HepG2 (cell line): ENCODE measurements at regions not wholly inside any gene's neighbourhood (a gene's known extent, or its start where the extent isn't known, plus 50 kb on each side); places are given as distances from the start of the nearest gene placed in this dataset.

Experiments used
- ATAC-seq: fragments of 200-7000 bp; cut with Tn5 transposase; 3 replicates; pipeline ENCODE4 v1.9.1; 2020; ENCODE audit warnings: mild to moderate bottlenecking, moderate library complexity
- BruUV-seq: library from RNA; stranded (reverse); fragments of 400-500 nt; replicated peaks from 2 replicates; lab custom pipeline; 2021; lab: Mats Ljungman, UMichigan
- CTCF ChIA-PET: fragments of 300-600 bp; formaldehyde crosslinking; extraction: SDS; loops from one replicate; lab custom pipeline; 2021; ENCODE audit warnings: low total read pairs, inconsistent platforms, low intra/inter-chr PET ratio; lab: Yijun Ruan, JAX
- POLR2A ChIA-PET: fragments of 350-600 bp; sonication (Branson Sonifier 250); formaldehyde crosslinking; loops from one replicate; lab custom pipeline; 2020; ENCODE audit warnings: antibody characterized with exemption, inconsistent platforms; lab: Yijun Ruan, JAX
- DNase-seq: peaks from one replicate; pipeline ENCODE4 v3.0.0-alpha.2; 2015; ENCODE audit warnings: low spot score
- FAIRE-seq: peaks from 3 replicates; lab custom pipeline; 2011; peaks lifted over from hg19 to GRCh38; lab: Jason Lieb, UNC
- H2AFZ ChIP-seq: one replicate; pipeline ENCODE4 v1.6.1; 2011; ENCODE audit warnings: low read length, inconsistent platforms
- H3K27ac ChIP-seq: fragments of 300-600 bp; 3 replicates; pipeline ENCODE4 v1.8.0; 2011; ENCODE audit warnings: mixed run types, mild to moderate bottlenecking, mixed read lengths, low read length, inconsistent platforms; ENCODE audit not compliant: insufficient read depth; ENCODE audit errors: extremely low read length
- H3K27me3 ChIP-seq, 2 experiments: fragments of 200-600 bp in 1 of 2; 2 replicates in 1 of 2; 3 replicates in 1 of 2; pipeline versions ENCODE4 v1.6.0 to v1.8.0; 2011; ENCODE audit warnings: low read length in 2 of 2, mild to moderate bottlenecking in 2 of 2, moderate library complexity in 2 of 2, inconsistent platforms in 1 of 2; ENCODE audit not compliant: insufficient read depth in 2 of 2, control insufficient read depth in 1 of 2
- H3K36me3 ChIP-seq, 2 experiments: fragments of 200-600 bp in 1 of 2; replicated peaks in 1 of 2; 2 replicates in 1 of 2; 3 replicates in 1 of 2; pipeline versions ENCODE4 v1.5.1 to v1.8.0; 2011; ENCODE audit warnings: low read length in 2 of 2, inconsistent platforms in 1 of 2; ENCODE audit not compliant: insufficient read depth in 2 of 2, control insufficient read depth in 1 of 2
- H3K4me1 ChIP-seq: 2 replicates; pipeline ENCODE4 v1.5.1; 2012; ENCODE audit warnings: low read length, inconsistent platforms; ENCODE audit not compliant: insufficient read depth
- H3K4me2 ChIP-seq: 2 replicates; pipeline ENCODE4 v1.6.0; 2011; ENCODE audit warnings: low read depth, low read length, inconsistent platforms
- H3K4me3 ChIP-seq, 3 experiments: fragments of 200-600 bp in 1 of 3; sonication (generic), shearing (Covaris generic) in 1 of 3; replicated peaks in 1 of 3; 2 replicates each; pipeline ENCODE4 v1.5.1; 2011 to 2016; ENCODE audit warnings: low read length in 3 of 3, inconsistent platforms in 2 of 3, low read depth in 2 of 3, mild to moderate bottlenecking in 2 of 3, control low read depth in 1 of 3, mixed read lengths in 1 of 3; ENCODE audit not compliant: insufficient read depth in 1 of 3
- H3K79me2 ChIP-seq: one replicate; pipeline ENCODE4 v1.6.1; 2011; ENCODE audit warnings: low read length, inconsistent platforms; ENCODE audit not compliant: insufficient read depth
- H3K9ac ChIP-seq: 2 replicates; pipeline ENCODE4 v1.6.0; 2011; ENCODE audit warnings: mild to moderate bottlenecking, low read depth, low read length, inconsistent platforms; ENCODE audit not compliant: insufficient read depth
- H3K9me3 ChIP-seq: 2 replicates; pipeline ENCODE4 v1.5.1; 2012; ENCODE audit warnings: mild to moderate bottlenecking, low read length
- H4K20me1 ChIP-seq: 2 replicates; pipeline ENCODE4 v1.6.0; 2011; ENCODE audit warnings: inconsistent platforms, mild to moderate bottlenecking, low read length, moderate library complexity; ENCODE audit not compliant: insufficient read depth
- ATF7-NPFF ChIP-seq: sonication (generic); formaldehyde crosslinking; IDR thresholded peaks from 2 replicates; pipeline ENCODE4 v1.8.1; 2023; ENCODE audit warnings: mild to moderate bottlenecking, low read depth, missing genetic modification reagents, moderate library complexity
- HNRNPK ChIP-seq: fragments of 200-400 bp; formaldehyde crosslinking; IDR thresholded peaks from 2 replicates; pipeline ENCODE4 v1.6.1; 2018; ENCODE audit warnings: low read length, low read depth, moderate library complexity, mild to moderate bottlenecking; ENCODE audit not compliant: poor library complexity, severe bottlenecking
- POGZ ChIP-seq: sonication (generic); formaldehyde crosslinking; IDR thresholded peaks from 2 replicates; pipeline ENCODE4 v1.4.0; 2020; ENCODE audit warnings: mild to moderate bottlenecking, missing genetic modification reagents
- REST ChIP-seq, 2 experiments: IDR thresholded peaks; 2 replicates each; pipeline ENCODE4 v1.6.1; 2011 to 2012; ENCODE audit warnings: low read length in 2 of 2, borderline replicate concordance in 1 of 2, low read depth in 1 of 2, mild to moderate bottlenecking in 1 of 2, moderate library complexity in 1 of 2
- RNF2 ChIP-seq: fragments of 450-650 bp; conservative IDR thresholded peaks from 2 replicates; pipeline ENCODE4 v1.6.1; 2016; ENCODE audit warnings: low read depth
- SMYD3 ChIP-seq: sonication (generic); formaldehyde crosslinking; IDR thresholded peaks from 2 replicates; pipeline ENCODE4 v1.8.1; 2023; ENCODE audit warnings: mild to moderate bottlenecking, missing genetic modification reagents
- STAG1 ChIP-seq: sonication (generic); formaldehyde crosslinking; IDR thresholded peaks from 2 replicates; pipeline ENCODE4 v1.4.0; 2020; ENCODE audit warnings: missing genetic modification reagents
- STAT6 ChIP-seq: sonication (generic); formaldehyde crosslinking; IDR thresholded peaks from 2 replicates; pipeline ENCODE4 v1.4.0; 2020; ENCODE audit warnings: missing genetic modification reagents, mild to moderate bottlenecking, borderline replicate concordance
- TOPORS ChIP-seq: sonication (generic); formaldehyde crosslinking; IDR thresholded peaks from 2 replicates; pipeline ENCODE4 v1.8.0; 2023; ENCODE audit warnings: mild to moderate bottlenecking, missing genetic modification reagents
- ZNF207 ChIP-seq: fragments of 450-650 bp; IDR thresholded peaks from 2 replicates; pipeline ENCODE4 v1.6.1; 2016; ENCODE audit warnings: antibody characterized with exemption, borderline replicate concordance
- ZNF446 ChIP-seq: sonication (generic); formaldehyde crosslinking; IDR thresholded peaks from 2 replicates; pipeline ENCODE4 v1.5.0; 2020; ENCODE audit warnings: mild to moderate bottlenecking, missing genetic modification reagents
- ZNF720 ChIP-seq: sonication (generic); formaldehyde crosslinking; IDR thresholded peaks from 2 replicates; pipeline ENCODE4 v1.4.0; 2020; ENCODE audit warnings: missing genetic modification reagents
- ZSCAN29 ChIP-seq: sonication (generic); formaldehyde crosslinking; conservative IDR thresholded peaks from 2 replicates; pipeline ENCODE4 v1.4.0; 2020; ENCODE audit warnings: mild to moderate bottlenecking, missing genetic modification reagents
- WGBS: methylation state at CpG from one replicate; pipeline ENCODE4 v1.1.6; 2017; ENCODE audit warnings: low lambda C conversion rate; 5-methylcytosine and 5-hydroxymethylcytosine counted together
- in situ Hi-C: cut with HindIII; loops from 2 replicates; pipeline ENCODE4 v1.10.0; 2017; ENCODE audit warnings: low pct_unique_long_range_greater_than_20kb; ENCODE audit not compliant: extremely low pct_ligation_motif_present
- intact Hi-C: fragments of 100-400 bp; cut with micrococcal nuclease; formaldehyde crosslinking; loops from one replicate; pipeline ENCODE4 v1.10.0; 2022; ENCODE audit not compliant: unreplicated experiment
- TF ChIP-seq, protein P1 (sequence below): sonication (generic); formaldehyde crosslinking; IDR thresholded peaks from 2 replicates; pipeline ENCODE4 v1.4.0; 2020; ENCODE audit warnings: mild to moderate bottlenecking, low read depth, missing genetic modification reagents
- TF ChIP-seq, protein P2 (sequence below): sonication (generic); formaldehyde crosslinking; IDR thresholded peaks from 2 replicates; pipeline ENCODE4 v1.5.0; 2020; ENCODE audit warnings: mild to moderate bottlenecking, missing genetic modification reagents, moderate library complexity

GRCh38 chr4:27701606-27702005 lies 841.0 kb downstream of the STIM2 start (continued):
- TF ChIP-seq STAT6 (no peak), ATF7-NPFF (no peak), ZNF207 (no peak)

DNA sequence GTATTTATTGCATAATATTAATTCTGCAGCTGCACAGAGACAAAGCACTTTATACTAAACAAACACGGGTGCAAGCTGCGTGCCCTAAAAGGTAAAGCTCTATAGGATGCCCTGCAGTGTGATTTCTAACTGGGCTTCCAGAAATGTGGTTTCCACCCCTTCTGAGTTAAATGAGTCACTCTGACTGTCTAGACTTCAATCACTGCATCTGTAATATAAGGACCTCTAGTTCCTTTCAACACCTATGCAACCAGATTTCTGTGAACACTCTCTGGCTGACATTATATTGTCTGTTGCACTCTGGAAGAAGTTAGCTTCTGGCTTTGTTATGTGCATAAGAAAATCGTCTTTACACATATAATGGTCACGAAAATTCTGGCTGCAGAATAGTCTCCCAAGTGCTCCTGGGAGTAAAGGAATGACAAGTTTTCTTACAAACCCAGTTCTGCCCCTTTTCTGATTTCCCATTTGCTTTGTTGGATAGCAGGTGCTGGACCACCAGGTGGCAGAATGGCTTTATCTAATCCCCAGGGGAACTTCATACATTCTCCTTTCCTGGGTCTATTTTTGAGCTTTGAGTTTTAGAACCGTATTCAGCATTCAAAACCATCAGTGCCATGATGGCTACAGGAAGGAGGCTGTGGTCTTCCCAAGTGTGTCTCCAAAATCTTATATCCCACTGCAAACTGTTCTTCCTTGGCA lies 842.2 kb downstream of the STIM2 start:
- FAIRE-seq = no peak
- Histone ChIP-seq H3K9ac (no peak overlapping the region), H2AFZ (no peak overlapping the region), H3K79me2 (no peaks in the 10 kb centered on the region), H3K27me3 (no peaks in the 10 kb centered on the region), H4K20me1 (no peaks in the 10 kb centered on the region), H3K27ac (no peak overlapping the region), H3K9me3 (no peaks in the 10 kb centered on the region), H3K4me3 (no peak overlapping the region)
- in situ Hi-C loops = no loop called here
- ChIA-PET CTCF (no interaction called here), POLR2A (no interaction called here)
- ATAC-seq = peak; percentile 50; the same call in 2 of the 3 replicates
- TF ChIP-seq STAG1 (peak; percentile 54), ZNF720 (CRISPR knock-in tag) (no peak), REST (IDR thresholded peaks at IDR 0.05; ENCODE audit: borderline replicate concordance in 1 of 2, low read depth in 1 of 2, low read length in 2 of 2) (no peak), ZSCAN29 (no peak), SMYD3 (no peak), HNRNPK (no peak), TOPORS (no peak), ZNF446 (no peak), RNF2 (no peak), POGZ (no peak)
- TF ChIP-seq, protein P1, sequence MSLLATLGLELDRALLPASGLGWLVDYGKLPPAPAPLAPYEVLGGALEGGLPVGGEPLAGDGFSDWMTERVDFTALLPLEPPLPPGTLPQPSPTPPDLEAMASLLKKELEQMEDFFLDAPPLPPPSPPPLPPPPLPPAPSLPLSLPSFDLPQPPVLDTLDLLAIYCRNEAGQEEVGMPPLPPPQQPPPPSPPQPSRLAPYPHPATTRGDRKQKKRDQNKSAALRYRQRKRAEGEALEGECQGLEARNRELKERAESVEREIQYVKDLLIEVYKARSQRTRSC (CRISPR knock-in tag) = no peak
- TF ChIP-seq, protein P2, sequence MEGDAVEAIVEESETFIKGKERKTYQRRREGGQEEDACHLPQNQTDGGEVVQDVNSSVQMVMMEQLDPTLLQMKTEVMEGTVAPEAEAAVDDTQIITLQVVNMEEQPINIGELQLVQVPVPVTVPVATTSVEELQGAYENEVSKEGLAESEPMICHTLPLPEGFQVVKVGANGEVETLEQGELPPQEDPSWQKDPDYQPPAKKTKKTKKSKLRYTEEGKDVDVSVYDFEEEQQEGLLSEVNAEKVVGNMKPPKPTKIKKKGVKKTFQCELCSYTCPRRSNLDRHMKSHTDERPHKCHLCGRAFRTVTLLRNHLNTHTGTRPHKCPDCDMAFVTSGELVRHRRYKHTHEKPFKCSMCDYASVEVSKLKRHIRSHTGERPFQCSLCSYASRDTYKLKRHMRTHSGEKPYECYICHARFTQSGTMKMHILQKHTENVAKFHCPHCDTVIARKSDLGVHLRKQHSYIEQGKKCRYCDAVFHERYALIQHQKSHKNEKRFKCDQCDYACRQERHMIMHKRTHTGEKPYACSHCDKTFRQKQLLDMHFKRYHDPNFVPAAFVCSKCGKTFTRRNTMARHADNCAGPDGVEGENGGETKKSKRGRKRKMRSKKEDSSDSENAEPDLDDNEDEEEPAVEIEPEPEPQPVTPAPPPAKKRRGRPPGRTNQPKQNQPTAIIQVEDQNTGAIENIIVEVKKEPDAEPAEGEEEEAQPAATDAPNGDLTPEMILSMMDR = peak; percentile 50
- TF ChIP-seq, all 625 proteins: peak for 2
- peak; percentile 6 for DNase-seq
- WGBS = 0% methylated on average over 5 of the region's 5 CpGs
- intact Hi-C loops = no loop called here
- no peaks in the 10 kb centered on the region for H3K4me1 ChIP-seq
- no peak overlapping the region for H3K4me2 ChIP-seq
- no TSS peak for BruUV-seq
- no peaks in the 10 kb centered on the region for H3K36me3 ChIP-seq
